Kidney (tissue), 13 donors: ENCODE measurements at regions not wholly inside any gene's neighbourhood (a gene's known extent, or its start where the extent isn't known, plus 50 kb on each side); places are given as distances from the start of the nearest gene placed in this dataset.

ENCODE experiments used
- DNase-seq, 5 donors: peaks; one replicate each; pipeline ENCODE4 v3.0.0-alpha.2; 2013 to 2020
- FAIRE-seq: peaks from 2 replicates; lab custom pipeline; 2012; peaks lifted over from hg19 to GRCh38; lab: Jason Lieb, UNC
- H3K27ac ChIP-seq, 2 donors: one replicate each; pipeline ENCODE4 v1.7.0; 2013; ENCODE audit warnings: low read depth in 2 of 2, low read length in 2 of 2, inconsistent platforms in 1 of 2
- H3K27me3 ChIP-seq: one replicate; pipeline ENCODE4 v1.7.1; 2013; ENCODE audit warnings: low read length, inconsistent platforms; ENCODE audit not compliant: control insufficient read depth, insufficient read depth
- H3K36me3 ChIP-seq, 3 donors: one replicate each; pipeline versions ENCODE4 v1.7.0 to v1.7.1; 2013; ENCODE audit warnings: low read length in 3 of 3, control low read depth in 1 of 3, inconsistent platforms in 1 of 3; ENCODE audit not compliant: insufficient read depth in 3 of 3, control insufficient read depth in 2 of 3
- H3K4me1 ChIP-seq, 3 donors: one replicate each; pipeline versions ENCODE4 v1.7.0 to v1.7.1; 2013; ENCODE audit warnings: low read length in 3 of 3, inconsistent platforms in 1 of 3, low read depth in 1 of 3; ENCODE audit not compliant: control insufficient read depth in 2 of 3, insufficient read depth in 2 of 3
- H3K4me3 ChIP-seq, 3 donors: one replicate each; pipeline versions ENCODE4 v1.7.0 to v1.8.1; 2013; ENCODE audit warnings: low read length in 3 of 3, control low read depth in 1 of 3, inconsistent platforms in 1 of 3
- H3K9ac ChIP-seq, 3 donors: one replicate each; pipeline versions ENCODE4 v1.7.0 to v1.7.1; 2013; ENCODE audit warnings: low read length in 3 of 3, control low read depth in 1 of 3, inconsistent platforms in 1 of 3
- H3K9me3 ChIP-seq, 3 donors: one replicate each; pipeline versions ENCODE4 v1.7.0 to v1.7.1; 2013; ENCODE audit warnings: low read length in 3 of 3, control low read depth in 1 of 3, inconsistent platforms in 1 of 3; ENCODE audit not compliant: control insufficient read depth in 2 of 3, insufficient read depth in 1 of 3
- CTCF ChIP-seq: IDR thresholded peaks from 3 replicates; pipeline ENCODE4 v1.5.1; 2012; ENCODE audit warnings: mild to moderate bottlenecking, moderate library complexity, borderline replicate concordance; ENCODE audit not compliant: insufficient read depth; ENCODE audit errors: extremely low read depth
- intact Hi-C: fragments of 100-400 bp; cut with DNase I; formaldehyde crosslinking; loops from one replicate; pipeline ENCODE4 v1.11.1; 2022
- donor health status: control.
- donor health status: control.
- donor health status: control.
- donor health status: control.
- donor health status: control.
- donor health status: DM: yes; HTN: yes; CAD: no.
- donor health status: Normal renal cell carcinoma (clear cell type).

GRCh38 chr3:70386846-70387245, 74.4 kb upstream of the MDFIC2 start:
- no peak for FAIRE-seq
- no peak for DNase-seq
- Histone ChIP-seq H3K9ac (no peak overlapping the region), H3K9me3 (peaks cover 0 to 5% (median 0%) of the 10 kb centered on the region in 3 donors), H3K27ac (no peak overlapping the region), H3K4me3 (no peak overlapping the region), H3K4me1 (no peaks in the 10 kb centered on the region), H3K36me3 (no peaks in the 10 kb centered on the region), H3K27me3 (no peaks in the 10 kb centered on the region)
- intact Hi-C loops: no loop called here
- TF ChIP-seq CTCF: no peak

- TF ChIP-seq CTCF: no peak
- FAIRE-seq (no peak), DNase-seq (no peak)
- Histone ChIP-seq H3K27ac (no peak overlapping the region), H3K4me3 (no peak overlapping the region), H3K4me1 (no peaks in the 10 kb centered on the region), H3K9me3 (peaks cover 0 to 5% (median 0%) of the 10 kb centered on the region in 3 donors), H3K36me3 (no peaks in the 10 kb centered on the region), H3K9ac (no peak overlapping the region), H3K27me3 (no peaks in the 10 kb centered on the region)
- intact Hi-C loops: no loop called here
These were observed 73.6 kb upstream of the MDFIC2 start for GRCh38 chr3:70386043-70386442.

DNA sequence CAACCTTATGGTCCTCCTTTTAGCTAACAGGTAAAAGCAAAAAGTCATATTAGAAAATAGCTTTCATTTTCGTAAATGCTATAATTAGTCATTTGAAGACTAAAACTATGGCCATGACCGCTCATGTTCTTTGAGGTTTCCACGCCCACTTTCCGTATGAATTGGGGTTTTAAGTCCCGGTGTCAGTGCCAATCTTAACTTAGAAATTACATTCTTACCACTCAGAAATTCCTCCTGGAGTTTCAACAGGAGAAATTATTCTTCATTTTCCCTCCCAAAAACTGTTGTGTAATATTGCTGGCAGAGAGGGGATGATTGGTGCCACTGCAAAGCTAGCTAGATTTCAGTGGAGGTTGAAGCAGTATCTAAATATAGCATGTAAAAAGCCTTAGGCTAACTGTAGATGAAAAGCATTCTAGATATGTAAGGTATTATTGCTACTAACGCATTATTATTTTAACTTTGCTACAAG, 71.0 kb upstream of the MDFIC2 start:
- no peaks in the 10 kb centered on the region for H3K4me1 ChIP-seq
- no peak for DNase-seq
- no peak overlapping the region for H3K27ac ChIP-seq
- no peaks in the 10 kb centered on the region for H3K36me3 ChIP-seq
- H3K4me3 ChIP-seq: no peak overlapping the region
- no peaks in the 10 kb centered on the region for H3K9me3 ChIP-seq
- no peak for FAIRE-seq
- TF ChIP-seq CTCF: no peak
- no peak overlapping the region for H3K9ac ChIP-seq
- intact Hi-C loops: no loop called here
- no peaks in the 10 kb centered on the region for H3K27me3 ChIP-seq

GRCh38 chr3:70374179-70374578, 61.7 kb upstream of the MDFIC2 start:
- DNase-seq (no peak), FAIRE-seq (no peak)
- H3K4me1 ChIP-seq: no peaks in the 10 kb centered on the region
- H3K27me3 ChIP-seq: no peaks in the 10 kb centered on the region
- no peak for TF ChIP-seq CTCF
- intact Hi-C loops: no loop called here
- H3K9ac ChIP-seq: no peak overlapping the region
- no peak overlapping the region for H3K27ac ChIP-seq
- H3K36me3 ChIP-seq: no peaks in the 10 kb centered on the region
- peaks cover 0 to 7% (median 2%) of the 10 kb centered on the region in 3 donors for H3K9me3 ChIP-seq
- no peak overlapping the region for H3K4me3 ChIP-seq
